NCI-H1694 treated with DMSO at 0.1 percent for 48 hours (cell line): ENCODE measurements at regions not wholly inside any gene's neighbourhood (a gene's known extent, or its start where the extent isn't known, plus 50 kb on each side); places are given as distances from the start of the nearest gene placed in this dataset.
"Not testable (repeated sequence)": the region's sequence is repeated elsewhere in the genome, so short reads cannot be mapped to it uniquely, and the experiment has no call there.

Experiments
- DNase-seq: peaks from one replicate; lab custom pipeline; 2025; lab: John Stamatoyannopoulos, UW

GRCh38 chr10:34013235-34013634, 678.8 kb upstream of the NRP1 start:
- no peak for DNase-seq

DNA sequence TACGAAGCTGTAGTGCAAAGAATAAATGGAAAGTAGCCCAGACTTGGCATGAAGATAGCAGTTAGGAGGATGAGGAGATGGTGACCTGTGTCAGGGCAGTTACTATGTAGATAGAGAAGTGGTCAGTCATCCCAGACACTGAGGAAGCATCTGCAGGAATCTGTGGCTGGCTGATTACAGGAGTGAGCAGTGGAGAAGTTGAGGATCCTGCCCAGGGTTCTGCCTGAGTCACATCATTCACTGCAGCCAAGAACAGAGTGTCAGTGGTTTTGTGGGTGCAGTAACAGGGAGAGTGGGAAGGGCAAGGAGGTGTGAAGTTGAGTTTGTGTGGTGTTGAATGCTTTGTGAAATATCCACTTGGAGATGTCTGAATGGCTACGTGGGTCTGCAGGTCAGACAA, 676.4 kb upstream of the NRP1 start:
- no peak for DNase-seq

GRCh38 chr10:34010228-34010627, 675.8 kb upstream of the NRP1 start:
- not testable (repeated sequence) for DNase-seq

DNA sequence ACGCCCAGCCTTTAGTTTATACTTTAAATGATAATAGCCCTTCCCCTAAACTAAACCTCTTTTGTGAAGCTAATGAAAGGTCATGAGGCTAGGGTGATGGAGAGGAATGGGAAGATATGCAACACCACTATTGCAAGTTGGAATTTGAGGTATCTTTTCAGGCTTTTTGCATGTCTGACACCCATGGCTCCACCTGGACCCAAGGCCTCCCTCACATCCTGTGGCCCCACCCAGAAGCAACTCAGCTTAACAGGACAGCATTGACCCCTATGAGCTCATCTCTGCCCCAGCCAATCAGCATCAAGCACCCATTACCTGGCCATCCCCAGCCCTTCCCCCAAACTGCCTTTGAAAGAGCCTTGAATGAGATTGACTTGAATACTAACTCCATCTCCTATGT, 674.2 kb upstream of the NRP1 start:
- DNase-seq, result no peak

DNA sequence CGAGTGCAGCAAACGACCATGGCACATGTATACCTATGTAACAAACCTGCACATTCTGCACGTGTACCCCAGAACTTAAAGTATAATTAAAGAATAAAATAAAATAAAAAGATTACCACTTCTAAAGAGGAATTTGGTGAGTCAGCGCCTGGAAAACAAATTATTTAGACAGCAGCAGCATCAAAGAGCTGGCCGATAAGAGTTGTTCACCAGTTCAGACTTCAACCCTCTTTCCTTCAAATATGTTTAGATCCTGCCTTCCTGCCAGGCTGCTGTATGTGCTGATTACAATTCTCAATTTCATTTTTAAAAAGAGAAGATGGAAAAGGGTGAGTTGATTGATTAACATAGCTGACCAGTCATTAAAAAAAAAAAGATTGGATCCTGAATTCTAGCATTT, 672.0 kb upstream of the NRP1 start:
- no peak for DNase-seq

DNA sequence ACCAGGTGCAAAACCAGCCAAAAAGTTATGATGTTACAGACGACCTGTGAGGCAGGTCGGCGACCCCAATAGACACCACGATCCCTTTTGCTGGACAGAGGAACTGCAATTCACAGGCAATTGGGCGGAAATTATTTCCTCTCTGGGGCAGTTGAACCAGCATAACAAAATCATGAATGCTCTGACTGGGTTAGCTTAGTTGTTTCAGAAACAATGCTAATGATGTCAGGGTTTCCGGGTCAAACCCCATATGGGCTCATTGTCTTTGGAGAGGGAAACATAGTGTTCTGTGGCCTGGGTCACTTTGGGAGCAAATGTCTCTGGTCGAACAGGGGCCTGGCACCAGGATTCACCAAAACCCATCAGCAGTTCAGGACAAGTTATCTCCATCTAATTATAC, 669.1 kb upstream of the NRP1 start:
- no peak for DNase-seq

DNA sequence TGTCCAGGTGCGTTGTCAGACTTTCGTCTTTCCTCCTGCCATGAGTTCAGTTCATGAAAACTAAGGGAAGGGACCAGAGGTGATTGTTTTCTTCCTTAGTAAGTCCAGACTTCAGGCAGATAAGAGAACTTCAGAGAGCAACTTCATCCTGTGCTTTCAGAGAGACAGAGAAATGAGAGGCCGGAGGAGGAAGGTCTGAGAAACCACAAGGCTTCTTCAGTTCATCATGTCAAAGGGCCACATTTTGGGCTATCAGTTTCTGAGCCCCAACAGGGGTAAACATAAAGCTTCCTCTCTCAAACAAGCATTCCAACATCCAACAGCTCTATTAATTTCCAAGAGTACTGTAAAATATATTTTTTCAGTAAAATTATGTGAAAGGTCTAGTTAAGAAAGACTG, 668.4 kb upstream of the NRP1 start:
- DNase-seq, result no peak

GRCh38 chr10:34001831-34002230, 667.4 kb upstream of the NRP1 start:
- DNase-seq, result no peak

- DNase-seq, result no peak
Observed at GRCh38 chr10:34001087-34001580, 666.7 kb upstream of the NRP1 start.

GRCh38 chr10:33993917-33994316, 659.5 kb upstream of the NRP1 start:
- DNase-seq, result no peak

DNA sequence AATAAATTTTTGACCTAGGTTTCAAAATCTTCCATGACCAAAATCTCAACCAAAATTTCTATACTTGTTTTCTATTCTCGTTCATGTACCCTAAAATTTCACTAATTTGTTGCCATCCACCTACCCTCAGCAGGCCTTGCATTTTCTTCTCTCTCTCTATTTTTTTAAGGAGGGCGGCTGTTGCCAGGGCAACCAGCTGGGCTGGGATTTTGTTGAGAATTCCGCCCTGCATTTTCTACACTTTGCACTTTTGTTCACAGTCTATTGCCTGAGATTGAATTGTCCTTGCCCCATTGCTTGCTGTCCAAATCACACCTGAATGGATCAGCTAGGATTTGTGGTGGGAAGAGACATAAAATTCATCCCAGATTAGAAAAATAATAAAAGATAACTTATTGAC, 657.5 kb upstream of the NRP1 start:
- DNase-seq, result no peak

- no peak for DNase-seq
Observed at GRCh38 chr10:33986515-33986914, 652.0 kb upstream of the NRP1 start.

GRCh38 chr10:33986016-33986415, 651.5 kb upstream of the NRP1 start:
- no peak for DNase-seq

- DNase-seq, result no peak
Observed at GRCh38 chr10:33982995-33983394, 648.5 kb upstream of the NRP1 start.

DNA sequence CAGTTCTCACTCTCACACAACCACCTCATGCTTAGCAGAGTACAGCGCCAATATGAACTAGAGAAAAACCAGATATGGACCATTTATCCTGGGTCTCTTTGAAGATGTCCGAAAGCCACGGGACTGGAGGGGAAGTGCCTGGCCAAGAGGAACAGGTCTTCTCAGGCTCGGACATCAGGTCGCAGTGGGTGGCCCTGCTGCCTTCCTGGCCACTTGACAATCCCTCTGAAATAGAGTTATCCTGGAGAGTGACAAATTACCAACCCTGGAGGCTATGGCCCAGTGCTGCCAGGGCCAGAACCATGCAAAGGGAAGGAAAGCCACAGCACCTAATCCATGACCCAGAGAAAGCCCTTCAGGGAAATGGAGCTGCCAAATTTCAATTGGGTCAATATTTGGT, 646.8 kb upstream of the NRP1 start:
- no peak for DNase-seq

DNA sequence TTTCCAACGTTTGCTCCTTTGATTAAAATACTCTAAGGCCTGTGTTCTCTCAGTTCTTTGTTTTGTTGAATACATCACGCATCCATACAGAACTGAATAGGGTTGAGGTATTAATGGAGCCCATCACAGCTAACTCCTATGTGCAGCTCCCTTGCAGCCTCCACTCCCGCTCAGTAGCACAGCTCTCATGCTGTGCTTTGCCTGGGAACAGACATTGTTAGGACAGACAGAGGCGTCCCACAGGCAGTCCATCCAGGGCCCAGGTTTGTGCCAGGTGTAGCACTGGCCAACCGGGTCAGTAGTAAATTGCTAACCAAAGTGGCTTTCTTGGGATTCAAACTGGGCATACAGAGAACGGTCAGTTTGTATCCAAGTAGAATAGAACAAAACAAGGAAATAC, 644.7 kb upstream of the NRP1 start:
- no peak for DNase-seq

DNA sequence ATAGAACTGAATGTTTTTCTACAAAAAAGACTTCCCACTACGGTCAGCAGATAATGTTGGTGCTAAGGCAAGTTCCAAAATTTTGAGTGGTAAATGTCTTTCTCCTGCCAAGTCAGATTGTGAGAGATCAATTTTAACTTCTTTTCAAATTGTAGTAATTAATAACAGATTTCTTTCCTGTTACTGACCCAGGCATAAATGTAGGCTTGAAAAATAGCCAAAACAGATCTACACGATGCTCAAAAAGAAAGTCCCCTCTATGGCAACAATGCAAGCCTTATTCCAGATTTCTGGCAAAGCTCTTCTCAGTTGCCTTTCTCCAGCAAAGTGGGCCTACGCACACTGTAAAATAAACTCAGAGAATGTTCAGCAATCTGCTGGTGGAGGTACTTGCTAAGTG, 641.0 kb upstream of the NRP1 start:
- DNase-seq, result no peak

GRCh38 chr10:33974976-33975478, 640.6 kb upstream of the NRP1 start:
- DNase-seq, result no peak

DNA sequence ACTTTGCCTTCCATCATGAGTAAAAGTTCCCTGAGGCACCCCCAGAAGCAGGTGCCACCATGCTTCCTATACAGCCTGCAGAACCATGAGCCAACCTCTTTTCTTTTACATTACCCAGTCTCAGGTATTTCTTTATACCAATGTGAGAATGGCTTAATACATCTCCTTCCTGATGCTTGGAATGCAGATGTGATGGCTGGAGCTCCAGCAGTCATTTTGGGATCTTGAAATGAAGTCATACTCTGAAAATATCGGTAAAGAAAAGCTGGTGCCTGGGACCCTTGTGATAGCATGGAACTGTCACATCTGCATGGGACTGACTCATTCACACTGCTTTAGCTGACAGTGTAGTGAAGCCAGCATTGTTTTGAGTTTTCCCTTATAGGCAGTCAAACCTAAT, 634.5 kb upstream of the NRP1 start:
- DNase-seq, result no peak

- no peak for DNase-seq
Observed at GRCh38 chr10:33967606-33968120, 633.2 kb upstream of the NRP1 start.

DNA sequence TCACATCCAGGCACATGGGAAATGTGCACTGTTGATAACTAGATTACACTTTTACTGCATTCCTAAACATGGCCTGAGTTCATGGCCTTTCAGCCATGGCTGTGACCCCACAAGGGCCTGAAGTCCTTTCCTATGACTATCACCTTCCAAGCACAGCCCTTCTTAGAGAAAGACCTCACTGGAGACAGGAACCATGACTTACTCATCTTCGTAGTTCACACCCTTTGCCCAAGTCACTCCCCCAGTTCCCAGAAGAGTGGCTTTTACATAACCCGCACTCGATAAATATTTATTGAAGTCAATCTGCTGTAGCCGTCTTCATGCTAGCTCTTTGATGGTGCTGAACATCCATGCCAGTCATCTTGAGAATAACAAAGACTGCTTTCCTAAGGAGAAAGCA, 632.5 kb upstream of the NRP1 start:
- no peak for DNase-seq

DNA sequence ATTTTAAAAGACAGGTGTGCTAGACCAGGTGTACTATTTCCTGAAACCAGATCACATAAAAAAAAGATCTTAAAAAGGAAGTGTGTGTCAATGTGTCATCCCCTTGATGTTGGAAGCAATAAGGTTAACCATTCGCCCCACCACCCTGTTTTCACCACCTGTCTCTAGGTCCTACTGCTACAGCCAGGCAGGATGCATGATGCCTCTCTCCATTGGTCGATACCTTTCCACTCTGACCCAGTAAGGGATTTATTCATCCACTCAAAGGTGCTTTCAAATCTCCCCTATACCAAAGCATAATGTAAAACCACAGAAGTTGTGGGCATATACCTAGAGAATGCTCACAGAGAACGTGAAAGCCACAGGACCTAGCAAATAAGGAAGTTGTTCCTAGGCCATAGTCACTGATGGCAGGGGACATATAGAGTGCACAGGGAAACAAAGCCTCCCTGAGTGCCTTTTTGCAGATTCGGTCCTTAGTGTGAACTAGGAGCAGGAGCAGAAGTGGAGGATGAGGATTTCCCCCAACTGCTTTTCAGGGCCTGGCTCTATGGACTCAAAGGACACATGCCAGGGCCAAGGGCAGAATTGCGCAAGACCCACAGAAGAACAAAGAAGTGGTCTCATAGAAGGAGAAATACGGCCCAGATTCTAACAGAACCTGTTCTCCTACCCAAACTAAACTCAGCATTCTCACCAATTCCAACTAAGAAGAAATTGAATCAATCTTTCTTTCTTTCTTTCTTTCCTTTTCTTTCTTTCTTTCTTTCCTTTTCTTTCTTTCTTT, 631.5 kb upstream of the NRP1 start:
- DNase-seq, result no peak

DNA sequence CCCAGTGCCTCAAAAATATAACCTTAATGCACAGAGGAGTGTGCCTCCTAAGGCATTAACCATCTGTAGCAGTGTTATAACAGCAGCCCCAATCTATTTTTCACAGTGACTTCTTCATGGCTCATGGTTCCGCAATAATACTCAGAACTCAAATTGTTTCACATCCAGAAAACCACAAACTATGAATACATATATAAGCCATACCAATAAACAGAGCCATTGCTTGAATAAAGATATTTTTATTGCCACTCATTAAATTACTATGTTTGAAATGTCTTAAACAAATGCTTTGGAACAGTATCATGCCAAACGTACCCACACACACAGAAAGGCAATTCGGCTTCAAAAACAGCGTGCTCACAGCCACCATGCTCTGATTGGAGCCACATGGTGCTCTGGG, 629.3 kb upstream of the NRP1 start:
- DNase-seq, result no peak

- DNase-seq, result not testable (repeated sequence)
Observed at GRCh38 chr10:33956322-33956721, 621.9 kb upstream of the NRP1 start.
